Stimulated activated CD4-positive, alpha-beta T cell treated with anti-CD3 and anti-CD28 coated beads, Interleukin-4, amount 100 ng/mL, for 48 hours (primary cell): ENCODE measurements at regions not wholly inside any gene's neighbourhood (a gene's known extent, or its start where the extent isn't known, plus 50 kb on each side); places are given as distances from the start of the nearest gene placed in this dataset.
"Not testable (repeated sequence)": the region's sequence is repeated elsewhere in the genome, so short reads cannot be mapped to it uniquely, and the experiment has no call there.

Experiments used
- DNase-seq, 2 donors: peaks; one replicate each; pipeline ENCODE4 v3.0.0-alpha.2; 2020; ENCODE audit warnings: low read depth in 2 of 2

GRCh38 chr7:46139079-46139478 lies 218.0 kb upstream of the IGFBP3 start:
- DNase-seq: no peak

- DNase-seq: no peak
Measured at GRCh38 chr7:46137725-46138124, 216.7 kb upstream of the IGFBP3 start.

DNA sequence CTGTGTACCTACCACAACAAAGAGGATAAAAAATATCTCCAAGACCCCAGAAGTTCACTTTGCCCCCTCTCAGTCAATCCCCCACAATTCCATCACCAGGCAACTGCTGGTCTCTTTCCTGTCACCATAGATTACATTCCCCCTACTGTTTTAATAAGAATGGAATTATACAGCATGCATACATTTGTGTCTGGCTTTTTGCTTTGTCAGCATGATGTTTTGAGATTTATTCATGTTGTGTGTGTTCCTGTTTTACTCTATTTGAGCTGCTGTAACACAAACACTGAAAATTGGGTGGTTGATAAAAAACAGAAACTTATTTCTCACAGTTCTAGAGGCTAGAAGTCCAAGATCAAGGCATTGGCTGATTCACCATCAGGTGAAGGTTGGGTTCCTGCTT lies 214.5 kb upstream of the IGFBP3 start:
- no peak for DNase-seq

GRCh38 chr7:46134795-46135194 lies 213.7 kb upstream of the IGFBP3 start:
- no peak for DNase-seq

DNA sequence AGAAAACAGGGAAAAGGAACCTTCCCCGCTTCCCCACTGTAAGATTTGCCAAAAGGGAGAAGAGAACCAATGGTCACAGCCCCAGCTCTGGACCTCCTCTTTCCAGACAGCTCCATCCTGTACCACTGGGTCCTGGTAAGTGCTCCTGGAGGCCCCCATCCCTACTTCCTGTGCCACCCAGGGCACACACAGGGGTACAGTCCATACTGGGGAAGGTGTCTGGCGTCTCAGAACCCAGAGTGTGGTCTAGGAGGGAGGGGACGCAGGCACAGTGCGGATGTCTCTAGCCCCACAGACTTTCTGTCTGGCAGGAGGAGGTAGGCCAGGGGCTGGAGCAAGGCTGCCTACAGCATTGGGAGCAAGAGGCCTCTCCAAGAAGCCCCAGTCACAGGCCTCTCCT lies 213.3 kb upstream of the IGFBP3 start:
- DNase-seq: no peak

DNA sequence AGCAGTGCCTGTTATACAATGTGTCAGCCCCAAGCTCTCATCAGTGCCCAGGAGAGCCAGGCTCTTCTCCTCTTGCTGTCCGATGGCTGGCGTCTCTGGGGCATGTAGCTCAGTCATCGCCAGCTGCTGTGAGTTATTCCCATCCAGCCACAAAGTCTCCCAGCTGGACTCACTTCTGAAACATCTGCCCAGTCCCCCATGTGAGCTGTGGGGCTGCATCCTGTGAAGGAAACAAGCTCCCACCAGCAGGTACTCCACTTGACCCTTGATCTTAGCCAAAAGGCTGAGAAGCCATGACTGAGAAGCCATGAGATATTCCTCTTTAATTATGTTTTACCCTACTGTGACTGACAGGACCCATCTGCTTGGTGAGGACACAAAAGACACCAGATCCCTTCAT lies 212.7 kb upstream of the IGFBP3 start:
- DNase-seq: no peak

DNA sequence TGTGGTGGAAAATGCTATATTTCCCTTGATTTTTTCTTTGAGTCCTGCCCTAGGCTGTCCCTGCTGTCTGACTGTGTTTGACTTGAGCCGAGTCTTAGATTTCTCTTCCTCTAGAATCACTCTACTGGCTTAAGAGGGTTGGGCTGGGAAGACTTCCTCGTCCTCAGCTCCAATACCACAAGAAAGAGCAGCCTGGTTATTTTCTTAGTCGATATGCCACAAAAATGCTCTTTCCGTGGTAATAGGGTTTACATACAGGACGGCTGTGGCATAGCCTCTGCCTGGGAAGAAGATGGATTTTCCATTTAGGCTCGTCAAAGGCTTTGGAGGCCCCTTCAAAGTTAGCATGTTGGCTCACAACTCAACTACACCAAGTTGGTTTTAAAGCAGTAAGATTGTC lies 212.0 kb upstream of the IGFBP3 start:
- DNase-seq: no peak

- no peak for DNase-seq
Measured at GRCh38 chr7:46131916-46132795, 211.1 kb upstream of the IGFBP3 start.

DNA sequence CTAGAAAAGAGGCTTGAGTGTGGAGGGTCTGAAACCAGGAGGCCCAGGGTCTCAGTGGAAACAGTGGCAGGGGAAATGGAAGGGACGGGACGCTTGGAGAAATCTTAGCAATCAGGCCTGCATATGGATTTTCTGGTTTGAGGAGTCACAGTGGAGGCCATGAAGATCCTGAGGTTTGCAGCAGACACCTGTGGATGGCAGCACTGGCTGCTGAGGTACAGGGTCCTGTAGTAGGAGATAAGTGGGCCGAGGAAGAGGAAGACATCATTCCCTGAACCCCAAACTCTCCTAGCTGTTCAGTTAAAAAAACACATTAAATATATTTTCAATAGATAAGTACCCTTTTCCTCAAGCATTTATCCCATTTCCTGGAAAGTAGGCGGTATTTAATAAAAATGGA lies 208.8 kb upstream of the IGFBP3 start:
- DNase-seq: no peak

DNA sequence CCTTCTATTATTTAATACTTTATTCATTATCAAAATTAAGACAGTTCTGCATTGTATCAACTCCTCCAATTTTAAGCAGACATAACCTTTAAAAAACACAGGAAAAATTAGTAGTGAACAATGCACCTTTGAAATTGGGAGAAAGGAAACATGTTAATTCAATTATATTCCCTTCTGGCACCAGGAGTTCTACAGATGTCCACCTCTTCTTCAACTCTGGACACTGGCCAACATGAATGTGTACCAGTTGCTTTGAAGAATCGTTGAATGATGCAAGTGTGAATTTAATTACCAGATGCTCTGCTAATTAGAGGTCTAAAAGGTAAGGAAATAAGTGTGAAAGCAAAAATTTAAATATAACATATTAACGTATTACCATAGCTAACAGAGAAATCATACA lies 206.7 kb upstream of the IGFBP3 start:
- DNase-seq: no peak

DNA sequence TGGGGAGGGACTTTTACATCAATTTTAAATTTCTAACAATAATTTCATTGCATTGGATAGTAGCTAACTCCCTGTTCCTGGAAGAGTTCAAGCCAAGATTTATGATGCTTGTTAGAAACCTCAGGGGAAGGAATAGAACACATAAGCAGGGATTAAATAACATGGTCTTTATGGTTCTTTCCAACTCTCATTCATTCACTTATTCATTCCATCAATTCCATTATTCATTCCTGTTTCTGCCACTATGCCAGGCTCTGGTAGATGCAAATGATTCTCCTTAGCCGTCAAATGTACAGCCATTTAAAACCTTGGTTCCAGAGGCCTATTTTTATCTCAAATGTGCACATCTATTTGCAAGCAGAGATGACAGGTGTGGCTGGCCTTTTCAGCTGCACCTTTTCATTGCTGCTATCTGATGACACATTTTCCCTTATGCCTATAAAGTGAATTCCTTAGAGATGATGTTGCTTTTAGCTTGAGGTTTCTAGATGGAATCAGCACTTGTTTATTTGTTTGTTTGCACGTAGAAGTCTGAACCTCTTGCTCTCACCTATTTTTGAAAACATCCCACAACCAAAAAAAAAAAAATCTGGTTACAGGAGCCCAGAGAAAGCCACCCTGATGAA lies 205.7 kb upstream of the IGFBP3 start:
- no peak for DNase-seq

- no peak for DNase-seq
Measured at GRCh38 chr7:46123756-46124343, 202.8 kb upstream of the IGFBP3 start.

- DNase-seq: no peak
Measured at GRCh38 chr7:46115410-46115809, 194.3 kb upstream of the IGFBP3 start.

GRCh38 chr7:46109437-46109836 lies 188.4 kb upstream of the IGFBP3 start:
- DNase-seq: no peak

DNA sequence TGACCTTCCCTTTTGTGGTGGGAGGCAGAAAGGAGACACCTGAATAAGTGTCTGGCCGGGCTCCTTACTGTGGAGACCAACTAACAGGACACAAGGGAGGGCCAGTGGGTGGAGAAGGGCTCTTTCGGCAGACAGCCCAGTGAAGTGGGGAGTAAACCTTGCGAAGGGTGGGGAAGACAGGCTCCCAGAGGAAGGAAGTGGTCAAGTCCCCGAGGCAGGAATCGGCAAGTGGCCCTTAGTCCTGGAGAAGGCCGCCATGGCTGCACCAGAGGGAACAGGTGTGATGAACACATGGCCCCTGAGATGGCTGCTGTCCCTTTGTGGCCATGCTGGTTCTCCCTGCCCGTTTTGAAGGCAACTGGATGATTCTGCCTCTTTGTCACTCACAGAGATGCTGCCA lies 187.2 kb upstream of the IGFBP3 start:
- no peak for DNase-seq

DNA sequence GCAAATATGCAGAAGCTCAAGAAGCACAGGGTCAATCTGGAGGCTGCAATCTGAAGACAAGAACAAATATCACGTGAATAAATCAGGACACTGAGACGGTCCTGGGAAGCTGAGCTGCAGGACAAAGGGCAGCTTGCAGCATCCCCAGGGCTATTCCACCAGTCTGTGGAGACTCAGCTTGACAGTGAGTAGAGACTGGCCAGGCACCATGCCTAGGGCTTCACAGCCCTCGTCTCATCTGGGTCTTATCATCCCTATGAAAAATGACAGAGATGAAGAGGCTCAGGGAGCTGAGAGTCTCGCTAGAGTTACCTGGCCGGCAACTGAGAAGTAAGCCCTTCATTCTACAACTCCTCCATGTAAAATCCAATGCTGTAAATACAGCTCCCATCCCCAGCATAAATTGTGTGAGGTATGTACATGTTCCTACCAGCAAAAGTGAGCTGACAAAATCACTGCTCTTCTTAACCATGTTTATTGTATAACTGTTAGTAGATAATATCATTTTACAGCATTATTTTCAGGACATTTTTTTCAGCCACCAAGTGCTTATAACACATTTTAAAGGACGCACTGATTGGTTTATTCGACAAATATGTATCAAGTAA lies 186.6 kb upstream of the IGFBP3 start:
- no peak for DNase-seq

- DNase-seq: no peak
Measured at GRCh38 chr7:46100521-46100920, 179.4 kb upstream of the IGFBP3 start.

GRCh38 chr7:46099076-46099475 lies 178.0 kb upstream of the IGFBP3 start:
- DNase-seq: no peak

- DNase-seq: no peak
Measured at GRCh38 chr7:46091071-46091470, 170.0 kb upstream of the IGFBP3 start.

DNA sequence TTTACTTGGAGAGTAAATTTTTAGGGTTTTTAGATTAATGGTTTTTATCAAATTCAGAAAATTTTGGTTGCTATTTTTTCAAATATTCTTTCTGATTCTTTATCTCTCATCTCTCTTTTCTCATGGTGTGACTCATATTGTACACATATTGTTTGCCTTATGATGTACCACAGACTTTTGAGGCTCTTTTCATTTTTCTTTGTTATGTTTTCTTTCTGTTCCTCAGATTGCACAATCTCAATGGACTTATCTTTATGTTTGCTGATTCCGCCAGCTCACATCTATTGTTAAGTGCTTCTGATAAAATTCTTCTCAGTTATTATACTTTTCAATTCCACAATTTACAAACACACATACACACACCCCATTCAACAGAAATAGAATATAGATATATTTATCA lies 168.2 kb upstream of the IGFBP3 start:
- DNase-seq: no peak

GRCh38 chr7:46088486-46088885 lies 167.4 kb upstream of the IGFBP3 start:
- DNase-seq: not testable (repeated sequence)

- no peak for DNase-seq
Measured at GRCh38 chr7:46080595-46081159, 159.6 kb upstream of the IGFBP3 start.
